Gastroesophageal sphincter (tissue), 3 donors: ENCODE measurements at regions not wholly inside any gene's neighbourhood (a gene's known extent, or its start where the extent isn't known, plus 50 kb on each side); places are given as distances from the start of the nearest gene placed in this dataset.

ENCODE experiments used
- POLR2A ChIP-seq, 2 donors: fragments of 450-650 bp; IDR thresholded peaks; one replicate each; pipeline ENCODE4 v1.6.1; 2017; ENCODE audit warnings: antibody characterized with exemption in 2 of 2, mild to moderate bottlenecking in 2 of 2, moderate library complexity in 1 of 2
- TF ChIP-seq, protein P1 (sequence below), 4 experiments: fragments of 200-600 bp in 2 of 4; fragments of 450-650 bp in 2 of 4; sonication (generic) in 1 of 4; IDR thresholded peaks; one replicate each; pipeline ENCODE4 v1.5.1; 2017 to 2019; ENCODE audit warnings: antibody characterized with exemption in 4 of 4, mild to moderate bottlenecking in 2 of 4, moderate library complexity in 2 of 4

DNA sequence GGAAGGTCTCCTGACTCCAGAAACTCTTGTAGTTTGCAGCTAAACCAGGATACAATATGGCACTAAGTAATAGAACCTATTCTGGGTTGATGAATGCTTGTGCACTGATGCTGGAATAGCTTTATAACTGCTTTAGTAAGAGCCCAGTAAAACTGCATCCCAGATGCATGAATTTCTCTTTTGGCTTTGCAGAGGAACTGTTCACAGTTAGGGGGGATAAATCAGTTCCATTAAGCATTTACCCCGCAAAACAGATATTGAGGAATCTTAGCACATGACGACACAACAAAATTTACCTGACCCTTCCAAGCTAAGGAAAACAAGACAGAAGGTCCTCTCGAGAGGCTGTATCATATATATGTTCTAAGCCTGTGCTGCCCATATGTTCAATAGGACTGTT is 457.4 kb downstream of the FOXG1 start:
- TF ChIP-seq, protein P1, sequence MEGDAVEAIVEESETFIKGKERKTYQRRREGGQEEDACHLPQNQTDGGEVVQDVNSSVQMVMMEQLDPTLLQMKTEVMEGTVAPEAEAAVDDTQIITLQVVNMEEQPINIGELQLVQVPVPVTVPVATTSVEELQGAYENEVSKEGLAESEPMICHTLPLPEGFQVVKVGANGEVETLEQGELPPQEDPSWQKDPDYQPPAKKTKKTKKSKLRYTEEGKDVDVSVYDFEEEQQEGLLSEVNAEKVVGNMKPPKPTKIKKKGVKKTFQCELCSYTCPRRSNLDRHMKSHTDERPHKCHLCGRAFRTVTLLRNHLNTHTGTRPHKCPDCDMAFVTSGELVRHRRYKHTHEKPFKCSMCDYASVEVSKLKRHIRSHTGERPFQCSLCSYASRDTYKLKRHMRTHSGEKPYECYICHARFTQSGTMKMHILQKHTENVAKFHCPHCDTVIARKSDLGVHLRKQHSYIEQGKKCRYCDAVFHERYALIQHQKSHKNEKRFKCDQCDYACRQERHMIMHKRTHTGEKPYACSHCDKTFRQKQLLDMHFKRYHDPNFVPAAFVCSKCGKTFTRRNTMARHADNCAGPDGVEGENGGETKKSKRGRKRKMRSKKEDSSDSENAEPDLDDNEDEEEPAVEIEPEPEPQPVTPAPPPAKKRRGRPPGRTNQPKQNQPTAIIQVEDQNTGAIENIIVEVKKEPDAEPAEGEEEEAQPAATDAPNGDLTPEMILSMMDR (IDR thresholded peaks at IDR 0.05): no peak
- no peak for TF ChIP-seq POLR2A (IDR thresholded peaks at IDR 0.05)
